ENCODE measurements at regions not wholly inside any gene's neighbourhood (a gene's known extent, or its start where the extent isn't known, plus 50 kb on each side); places are given as distances from the start of the nearest gene placed in this dataset.
"Not testable (repeated sequence)": the region's sequence is repeated elsewhere in the genome, so short reads cannot be mapped to it uniquely, and the experiment has no call there.

- not testable (repeated sequence) for H3K27ac ChIP-seq (replicated peaks; ENCODE audit: low read length); H3K9me3 ChIP-seq (replicated peaks in 1 of 2; ENCODE audit: control insufficient read depth in 2 of 2, insufficient read depth in 1 of 2, low read depth in 1 of 2, low read length in 2 of 2); H2AFZ ChIP-seq (ENCODE audit: low read length); H3K23ac ChIP-seq (ENCODE audit: low read depth, low read length, poor library complexity); H3K4me2 ChIP-seq (ENCODE audit: insufficient read depth, low read length, poor library complexity, severe bottlenecking); H3K4me1 ChIP-seq (ENCODE audit: control insufficient read depth in 2 of 2, insufficient read depth in 1 of 2, low read depth in 1 of 2, low read length in 2 of 2); H2BK120ac ChIP-seq (ENCODE audit: low read depth, low read length); H3K9ac ChIP-seq (ENCODE audit: low read depth, low read length, poor library complexity); H3K79me1 ChIP-seq (ENCODE audit: low read depth, low read length); H3K14ac ChIP-seq (ENCODE audit: low read length); H3K36me3 ChIP-seq (replicated peaks in 1 of 2; ENCODE audit: control insufficient read depth in 2 of 2, insufficient read depth in 2 of 2, low read length in 2 of 2); H3K4ac ChIP-seq (ENCODE audit: low read length); H3K18ac ChIP-seq (ENCODE audit: low read length); H2BK5ac ChIP-seq (ENCODE audit: low read length); DNase-seq (ENCODE audit: low spot score); H4K91ac ChIP-seq (ENCODE audit: low read depth, low read length, poor library complexity); H4K8ac ChIP-seq (ENCODE audit: low read depth, low read length); H2AK5ac ChIP-seq (ENCODE audit: low read depth, low read length); H3K4me3 ChIP-seq (ENCODE audit: low read length in 2 of 2); H3K27me3 ChIP-seq (ENCODE audit: control insufficient read depth in 3 of 3, insufficient read depth in 3 of 3, low read depth in 1 of 3, low read length in 3 of 3); H2BK15ac ChIP-seq (ENCODE audit: low read length); H2BK12ac ChIP-seq (ENCODE audit: low read length)
- WGBS, 2 donors (ENCODE audit: extremely low coverage in 2 of 2, insufficient read length in 2 of 2, insufficient replicate concordance in 1 of 2) = no CpG with 5 or more reads among the region's 2 CpGs
Observed at GRCh38 chr12:28099245-28099644, 91.0 kb upstream of the CCDC91 start.

GRCh38 chr12:28099871-28100270 is 90.4 kb upstream of the CCDC91 start:
- Histone ChIP-seq H2BK15ac (ENCODE audit: low read length) (no peak overlapping the region), H2AFZ (ENCODE audit: low read length) (no peak overlapping the region), H4K91ac (ENCODE audit: low read depth, low read length, poor library complexity) (no peak overlapping the region), H3K14ac (ENCODE audit: low read length) (no peak overlapping the region), H3K4me3 (ENCODE audit: low read length in 2 of 2) (no peak overlapping the region), H3K79me1 (ENCODE audit: low read depth, low read length) (no peaks in the 10 kb centered on the region), H4K8ac (ENCODE audit: low read depth, low read length) (no peak overlapping the region), H2BK120ac (ENCODE audit: low read depth, low read length) (no peak overlapping the region), H2BK12ac (ENCODE audit: low read length) (no peak overlapping the region), H3K23ac (ENCODE audit: low read depth, low read length, poor library complexity) (no peak overlapping the region), H3K9ac (ENCODE audit: low read depth, low read length, poor library complexity) (no peak overlapping the region), H2BK5ac (ENCODE audit: low read length) (no peak overlapping the region), H3K36me3 (replicated peaks in 1 of 2; ENCODE audit: control insufficient read depth in 2 of 2, insufficient read depth in 2 of 2, low read length in 2 of 2) (no peaks in the 10 kb centered on the region), H3K27ac (replicated peaks; ENCODE audit: low read length) (no peak overlapping the region), H3K9me3 (replicated peaks in 1 of 2; ENCODE audit: control insufficient read depth in 2 of 2, insufficient read depth in 1 of 2, low read depth in 1 of 2, low read length in 2 of 2) (no peaks in the 10 kb centered on the region), H3K18ac (ENCODE audit: low read length) (no peak overlapping the region), H3K4me1 (ENCODE audit: control insufficient read depth in 2 of 2, insufficient read depth in 1 of 2, low read depth in 1 of 2, low read length in 2 of 2) (no peaks in the 10 kb centered on the region), H2AK5ac (ENCODE audit: low read depth, low read length) (no peak overlapping the region), H3K4ac (ENCODE audit: low read length) (no peak overlapping the region), H3K27me3 (ENCODE audit: control insufficient read depth in 3 of 3, insufficient read depth in 3 of 3, low read depth in 1 of 3, low read length in 3 of 3) (no peaks in the 10 kb centered on the region), H3K4me2 (ENCODE audit: insufficient read depth, low read length, poor library complexity, severe bottlenecking) (no peak overlapping the region)
- no CpG with 5 or more reads among the region's 2 CpGs for WGBS, 2 donors (ENCODE audit: extremely low coverage in 2 of 2, insufficient read length in 2 of 2, insufficient replicate concordance in 1 of 2)
- DNase-seq (ENCODE audit: low spot score) = no peak

GRCh38 chr12:28100717-28101116 is 89.5 kb upstream of the CCDC91 start:
- H3K23ac ChIP-seq (ENCODE audit: low read depth, low read length, poor library complexity) = no peak overlapping the region
- DNase-seq (ENCODE audit: low spot score) = no peak
- H4K91ac ChIP-seq (ENCODE audit: low read depth, low read length, poor library complexity) = no peak overlapping the region
- H3K36me3 ChIP-seq (replicated peaks in 1 of 2; ENCODE audit: control insufficient read depth in 2 of 2, insufficient read depth in 2 of 2, low read length in 2 of 2) = no peaks in the 10 kb centered on the region
- no peak overlapping the region for H2BK15ac ChIP-seq (ENCODE audit: low read length)
- no peak overlapping the region for H2AFZ ChIP-seq (ENCODE audit: low read length)
- H3K79me1 ChIP-seq (ENCODE audit: low read depth, low read length) = no peaks in the 10 kb centered on the region
- H2AK5ac ChIP-seq (ENCODE audit: low read depth, low read length) = no peak overlapping the region
- no peaks in the 10 kb centered on the region for H3K9me3 ChIP-seq (replicated peaks in 1 of 2; ENCODE audit: control insufficient read depth in 2 of 2, insufficient read depth in 1 of 2, low read depth in 1 of 2, low read length in 2 of 2)
- no peak overlapping the region for H3K4me3 ChIP-seq (ENCODE audit: low read length in 2 of 2)
- H3K4me2 ChIP-seq (ENCODE audit: insufficient read depth, low read length, poor library complexity, severe bottlenecking) = no peak overlapping the region
- H3K27me3 ChIP-seq (ENCODE audit: control insufficient read depth in 3 of 3, insufficient read depth in 3 of 3, low read depth in 1 of 3, low read length in 3 of 3) = no peaks in the 10 kb centered on the region
- H3K4me1 ChIP-seq (ENCODE audit: control insufficient read depth in 2 of 2, insufficient read depth in 1 of 2, low read depth in 1 of 2, low read length in 2 of 2) = no peaks in the 10 kb centered on the region
- WGBS, 2 donors (ENCODE audit: extremely low coverage in 2 of 2, insufficient read length in 2 of 2, insufficient replicate concordance in 1 of 2) = no CpG with 5 or more reads among the region's 1 CpG
- H3K14ac ChIP-seq (ENCODE audit: low read length) = no peak overlapping the region
- no peak overlapping the region for H3K18ac ChIP-seq (ENCODE audit: low read length)
- H3K9ac ChIP-seq (ENCODE audit: low read depth, low read length, poor library complexity) = no peak overlapping the region
- H3K27ac ChIP-seq (replicated peaks; ENCODE audit: low read length) = no peak overlapping the region
- H3K4ac ChIP-seq (ENCODE audit: low read length) = no peak overlapping the region
- no peak overlapping the region for H2BK12ac ChIP-seq (ENCODE audit: low read length)
- H2BK120ac ChIP-seq (ENCODE audit: low read depth, low read length) = no peak overlapping the region
- H2BK5ac ChIP-seq (ENCODE audit: low read length) = no peak overlapping the region
- H4K8ac ChIP-seq (ENCODE audit: low read depth, low read length) = no peak overlapping the region

- H2BK12ac ChIP-seq (ENCODE audit: low read length) = no peak overlapping the region
- no CpG with 5 or more reads among the region's 2 CpGs for WGBS, 2 donors (ENCODE audit: extremely low coverage in 2 of 2, insufficient read length in 2 of 2, insufficient replicate concordance in 1 of 2)
- no peak overlapping the region for H3K9ac ChIP-seq (ENCODE audit: low read depth, low read length, poor library complexity)
- H2AFZ ChIP-seq (ENCODE audit: low read length) = no peak overlapping the region
- no peak overlapping the region for H3K4me3 ChIP-seq (ENCODE audit: low read length in 2 of 2)
- no peak overlapping the region for H3K14ac ChIP-seq (ENCODE audit: low read length)
- no peak overlapping the region for H3K23ac ChIP-seq (ENCODE audit: low read depth, low read length, poor library complexity)
- H3K79me1 ChIP-seq (ENCODE audit: low read depth, low read length) = no peaks in the 10 kb centered on the region
- H3K9me3 ChIP-seq (replicated peaks in 1 of 2; ENCODE audit: control insufficient read depth in 2 of 2, insufficient read depth in 1 of 2, low read depth in 1 of 2, low read length in 2 of 2) = no peaks in the 10 kb centered on the region
- no peak overlapping the region for H4K91ac ChIP-seq (ENCODE audit: low read depth, low read length, poor library complexity)
- H2AK5ac ChIP-seq (ENCODE audit: low read depth, low read length) = no peak overlapping the region
- no peak overlapping the region for H2BK120ac ChIP-seq (ENCODE audit: low read depth, low read length)
- DNase-seq (ENCODE audit: low spot score) = no peak
- no peak overlapping the region for H4K8ac ChIP-seq (ENCODE audit: low read depth, low read length)
- H3K18ac ChIP-seq (ENCODE audit: low read length) = no peak overlapping the region
- H3K36me3 ChIP-seq (replicated peaks in 1 of 2; ENCODE audit: control insufficient read depth in 2 of 2, insufficient read depth in 2 of 2, low read length in 2 of 2) = no peaks in the 10 kb centered on the region
- H3K4me1 ChIP-seq (ENCODE audit: control insufficient read depth in 2 of 2, insufficient read depth in 1 of 2, low read depth in 1 of 2, low read length in 2 of 2) = no peaks in the 10 kb centered on the region
- no peak overlapping the region for H3K4me2 ChIP-seq (ENCODE audit: insufficient read depth, low read length, poor library complexity, severe bottlenecking)
- H2BK15ac ChIP-seq (ENCODE audit: low read length) = no peak overlapping the region
- H2BK5ac ChIP-seq (ENCODE audit: low read length) = no peak overlapping the region
- no peak overlapping the region for H3K4ac ChIP-seq (ENCODE audit: low read length)
- H3K27ac ChIP-seq (replicated peaks; ENCODE audit: low read length) = no peak overlapping the region
- H3K27me3 ChIP-seq (ENCODE audit: control insufficient read depth in 3 of 3, insufficient read depth in 3 of 3, low read depth in 1 of 3, low read length in 3 of 3) = no peaks in the 10 kb centered on the region
Observed at GRCh38 chr12:28104316-28104715, 85.9 kb upstream of the CCDC91 start.

Measured in neuronal stem cell (in vitro differentiated cells).